ENCODE measurements at regions not wholly inside any gene's neighbourhood (a gene's known extent, or its start where the extent isn't known, plus 50 kb on each side); places are given as distances from the start of the nearest gene placed in this dataset.

- intact Hi-C loops (cut with DNase I), result no loop called here
- H3K27me3 ChIP-seq, result no peaks in the 10 kb centered on the region
- no peaks in the 10 kb centered on the region for H3K4me1 ChIP-seq
- H3K27ac ChIP-seq, result no peak overlapping the region
- DNase-seq (no peak), ATAC-seq (no peak)
- H3K36me3 ChIP-seq, result no peaks in the 10 kb centered on the region
- TF ChIP-seq POLR2A (IDR thresholded peaks at IDR 0.05) (no peak), CTCF (IDR thresholded peaks at IDR 0.05) (no peak)
- no peaks in the 10 kb centered on the region for H3K9me3 ChIP-seq
- H3K4me3 ChIP-seq, result no peak overlapping the region
- WGBS (ENCODE audit: insufficient coverage, low coverage, low lambda C conversion rate, missing lambda C conversion rate), result 57% methylated on average over 4 of the region's 4 CpGs
These were observed 269.9 kb downstream of the SEC23IP start for GRCh38 chr10:120162471-120162870.

- 94% methylated on average over 2 of the region's 4 CpGs for whole genome bisulfite sequencing (ENCODE audit: insufficient coverage, low coverage, low lambda C conversion rate, missing lambda C conversion rate)
- H3K27ac ChIP-seq, result no peak overlapping the region
These were observed 279.8 kb downstream of the SEC23IP start for GRCh38 chr10:120172356-120172755.

GRCh38 chr10:120174491-120174890 is 282.0 kb downstream of the SEC23IP start:
- Histone ChIP-seq H3K4me3 (no peak overlapping the region), H3K27ac (no peak overlapping the region), H3K9me3 (no peaks in the 10 kb centered on the region), H3K4me1 (no peaks in the 10 kb centered on the region), H3K36me3 (no peaks in the 10 kb centered on the region), H3K27me3 (no peaks in the 10 kb centered on the region)
- 38% methylated on average over 1 of the region's 1 CpG for WGBS (ENCODE audit: insufficient coverage, low coverage, low lambda C conversion rate, missing lambda C conversion rate)
- TF ChIP-seq POLR2A (IDR thresholded peaks at IDR 0.05), result no peak
- no peak for TF ChIP-seq CTCF (IDR thresholded peaks at IDR 0.05)
- ATAC-seq, result no peak
- no peak for DNase-seq
- intact Hi-C loops (cut with DNase I), result no loop called here

More at GRCh38 chr10:120172356-120172755, 279.8 kb downstream of the SEC23IP start:
- ATAC-seq (no peak), DNase-seq (no peak)
- Histone ChIP-seq H3K36me3 (no peaks in the 10 kb centered on the region), H3K27me3 (no peaks in the 10 kb centered on the region), H3K4me1 (no peaks in the 10 kb centered on the region), H3K9me3 (no peaks in the 10 kb centered on the region), H3K4me3 (no peak overlapping the region)
- TF ChIP-seq CTCF (IDR thresholded peaks at IDR 0.05) (no peak), POLR2A (IDR thresholded peaks at IDR 0.05) (no peak)
- intact Hi-C loops (cut with DNase I), result no loop called here

- no peaks in the 10 kb centered on the region for H3K36me3 ChIP-seq
- no peak for DNase-seq
- no peaks in the 10 kb centered on the region for H3K4me1 ChIP-seq
- H3K27ac ChIP-seq, result no peak overlapping the region
- 65% methylated on average over 10 of the region's 10 CpGs for WGBS (ENCODE audit: insufficient coverage, low coverage, low lambda C conversion rate, missing lambda C conversion rate)
- H3K4me3 ChIP-seq, result no peak overlapping the region
- intact Hi-C loops (cut with DNase I), result no loop called here
- no peak for ATAC-seq
- no peaks in the 10 kb centered on the region for H3K9me3 ChIP-seq
- no peaks in the 10 kb centered on the region for H3K27me3 ChIP-seq
- TF ChIP-seq CTCF (IDR thresholded peaks at IDR 0.05), result no peak
- no peak for TF ChIP-seq POLR2A (IDR thresholded peaks at IDR 0.05)
These were observed 279.7 kb upstream of the PLPP4 start for GRCh38 chr10:120177330-120177729.

GRCh38 chr10:120180160-120180559 is 276.9 kb upstream of the PLPP4 start:
- DNase-seq, result no peak
- no peak for ATAC-seq
- no peaks in the 10 kb centered on the region for H3K36me3 ChIP-seq
- no peaks in the 10 kb centered on the region for H3K9me3 ChIP-seq
- H3K4me3 ChIP-seq, result no peak overlapping the region
- WGBS (ENCODE audit: insufficient coverage, low coverage, low lambda C conversion rate, missing lambda C conversion rate), result 55% methylated on average over 3 of the region's 3 CpGs
- H3K27ac ChIP-seq, result no peak overlapping the region
- H3K27me3 ChIP-seq, result no peaks in the 10 kb centered on the region
- intact Hi-C loops (cut with DNase I), result no loop called here
- no peaks in the 10 kb centered on the region for H3K4me1 ChIP-seq
- TF ChIP-seq POLR2A (IDR thresholded peaks at IDR 0.05) (no peak), CTCF (IDR thresholded peaks at IDR 0.05) (no peak)

All from right lobe of liver (tissue), 6 donors.